Parathyroid adenoma (tissue), 2 donors: ENCODE measurements at regions not wholly inside any gene's neighbourhood (a gene's known extent, or its start where the extent isn't known, plus 50 kb on each side); places are given as distances from the start of the nearest gene placed in this dataset.

Source experiments
- H2AFZ ChIP-seq: fragments of 300-600 bp; sonication (generic); one replicate; pipeline ENCODE4 v1.7.0; 2017; ENCODE audit warnings: antibody characterized with exemption, mild to moderate bottlenecking
- H3K27ac ChIP-seq: fragments of 300-600 bp; sonication (generic); one replicate; pipeline ENCODE4 v1.7.0; 2017
- H3K27me3 ChIP-seq: fragments of 300-600 bp; sonication (generic); one replicate; pipeline ENCODE4 v1.7.0; 2017; ENCODE audit warnings: low read length; ENCODE audit not compliant: control insufficient read depth, insufficient read depth
- H3K36me3 ChIP-seq: fragments of 300-600 bp; sonication (generic); one replicate; pipeline ENCODE4 v1.7.0; 2017; ENCODE audit warnings: low read length; ENCODE audit not compliant: control insufficient read depth, insufficient read depth
- H3K4me1 ChIP-seq: fragments of 300-600 bp; sonication (generic); one replicate; pipeline ENCODE4 v1.7.0; 2017; ENCODE audit warnings: control low read depth
- H3K4me2 ChIP-seq: fragments of 300-600 bp; sonication (generic); one replicate; pipeline ENCODE4 v1.7.0; 2017; ENCODE audit warnings: low read length
- H3K4me3 ChIP-seq: fragments of 300-600 bp; sonication (generic); one replicate; pipeline ENCODE4 v1.7.0; 2017; ENCODE audit warnings: low read depth, low read length
- H3K79me2 ChIP-seq: fragments of 300-600 bp; sonication (generic); one replicate; pipeline ENCODE4 v1.7.0; 2017; ENCODE audit warnings: control low read depth
- H3K9ac ChIP-seq: fragments of 300-600 bp; sonication (generic); one replicate; pipeline ENCODE4 v1.7.0; 2017; ENCODE audit warnings: mild to moderate bottlenecking
- H3K9me3 ChIP-seq: fragments of 300-600 bp; sonication (generic); one replicate; pipeline ENCODE4 v1.7.0; 2017; ENCODE audit warnings: low read length; ENCODE audit not compliant: control insufficient read depth
- TF ChIP-seq, protein P1 (sequence below): fragments of 300-600 bp; sonication (generic); IDR thresholded peaks from one replicate; pipeline ENCODE4 v1.7.0; 2017; ENCODE audit warnings: antibody characterized with exemption, mild to moderate bottlenecking
- donor health status: primary hyperparathyroidism.

DNA sequence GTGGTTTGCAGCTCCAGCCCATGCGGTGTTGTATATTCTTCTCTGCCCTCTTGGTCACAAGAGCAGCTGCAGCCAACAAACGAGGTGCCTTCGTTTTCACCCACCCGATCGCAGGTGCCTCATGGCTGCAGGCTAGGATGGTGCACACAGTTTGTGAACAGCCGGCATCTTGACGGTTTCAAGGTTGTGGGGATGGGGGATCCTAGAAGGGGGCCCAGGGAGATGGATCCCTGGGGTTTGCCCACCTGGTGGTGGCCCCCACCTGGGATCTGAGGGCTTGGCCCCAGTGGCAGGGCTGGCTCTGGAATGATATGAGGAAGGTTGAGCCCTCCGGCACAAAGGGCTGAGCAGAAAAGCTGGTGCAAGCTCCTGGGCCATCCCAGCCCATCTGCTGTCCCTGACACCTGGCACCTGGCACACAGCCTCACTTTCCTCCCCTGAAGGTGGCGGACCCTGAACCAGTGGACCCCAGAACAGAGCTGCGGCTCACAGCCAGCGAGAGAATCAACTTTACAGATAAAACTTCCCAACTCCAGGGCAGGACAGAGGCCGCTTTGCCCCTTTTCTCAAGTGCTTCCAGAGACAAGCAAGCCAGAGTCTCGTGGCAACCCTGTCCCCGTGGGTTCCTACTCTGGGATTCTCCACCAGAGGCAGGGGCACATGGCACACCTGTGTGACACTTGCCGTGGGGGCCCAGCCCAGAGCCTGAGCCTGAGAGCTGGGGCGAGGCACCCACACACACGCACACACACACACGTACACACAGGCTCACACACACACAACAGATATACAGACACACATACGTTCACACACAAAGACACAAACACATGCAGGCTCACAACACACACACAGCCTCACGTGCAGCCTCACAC, 177.3 kb upstream of the PPP2R2D start:
- Histone ChIP-seq H3K4me1 (no peaks in the 10 kb centered on the region), H3K9ac (no peak overlapping the region), H3K79me2 (no peaks in the 10 kb centered on the region), H3K27me3 (no peaks in the 10 kb centered on the region), H3K4me3 (no peak overlapping the region), H3K4me2 (no peak overlapping the region), H2AFZ (no peak overlapping the region), H3K27ac (no peak overlapping the region), H3K36me3 (no peaks in the 10 kb centered on the region), H3K9me3 (no peaks in the 10 kb centered on the region)
- TF ChIP-seq, protein P1, sequence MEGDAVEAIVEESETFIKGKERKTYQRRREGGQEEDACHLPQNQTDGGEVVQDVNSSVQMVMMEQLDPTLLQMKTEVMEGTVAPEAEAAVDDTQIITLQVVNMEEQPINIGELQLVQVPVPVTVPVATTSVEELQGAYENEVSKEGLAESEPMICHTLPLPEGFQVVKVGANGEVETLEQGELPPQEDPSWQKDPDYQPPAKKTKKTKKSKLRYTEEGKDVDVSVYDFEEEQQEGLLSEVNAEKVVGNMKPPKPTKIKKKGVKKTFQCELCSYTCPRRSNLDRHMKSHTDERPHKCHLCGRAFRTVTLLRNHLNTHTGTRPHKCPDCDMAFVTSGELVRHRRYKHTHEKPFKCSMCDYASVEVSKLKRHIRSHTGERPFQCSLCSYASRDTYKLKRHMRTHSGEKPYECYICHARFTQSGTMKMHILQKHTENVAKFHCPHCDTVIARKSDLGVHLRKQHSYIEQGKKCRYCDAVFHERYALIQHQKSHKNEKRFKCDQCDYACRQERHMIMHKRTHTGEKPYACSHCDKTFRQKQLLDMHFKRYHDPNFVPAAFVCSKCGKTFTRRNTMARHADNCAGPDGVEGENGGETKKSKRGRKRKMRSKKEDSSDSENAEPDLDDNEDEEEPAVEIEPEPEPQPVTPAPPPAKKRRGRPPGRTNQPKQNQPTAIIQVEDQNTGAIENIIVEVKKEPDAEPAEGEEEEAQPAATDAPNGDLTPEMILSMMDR = no peak

DNA sequence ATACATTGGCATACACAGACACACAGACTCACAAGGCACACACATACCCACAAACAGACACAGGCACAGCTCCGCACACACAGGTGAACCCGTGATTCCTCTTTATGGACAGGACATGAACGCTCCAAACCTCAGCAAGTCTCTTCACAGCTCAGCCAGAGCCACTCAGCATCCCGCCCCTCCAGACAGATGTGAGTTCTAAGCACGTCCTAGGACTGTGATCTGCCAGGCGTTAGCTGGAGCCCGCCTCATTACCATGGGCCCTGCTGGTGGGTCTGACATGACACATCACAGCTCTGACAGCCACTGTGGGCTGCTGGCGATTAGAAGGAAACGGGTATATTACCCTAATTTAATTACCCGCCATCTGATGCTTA, 176.7 kb upstream of the PPP2R2D start:
- no peak overlapping the region for H2AFZ ChIP-seq
- no peak overlapping the region for H3K9ac ChIP-seq
- TF ChIP-seq, protein P1 = no peak
- H3K27me3 ChIP-seq = no peaks in the 10 kb centered on the region
- H3K4me1 ChIP-seq = no peaks in the 10 kb centered on the region
- no peaks in the 10 kb centered on the region for H3K79me2 ChIP-seq
- H3K36me3 ChIP-seq = no peaks in the 10 kb centered on the region
- H3K27ac ChIP-seq = no peak overlapping the region
- H3K4me3 ChIP-seq = no peak overlapping the region
- H3K4me2 ChIP-seq = no peak overlapping the region
- no peaks in the 10 kb centered on the region for H3K9me3 ChIP-seq

DNA sequence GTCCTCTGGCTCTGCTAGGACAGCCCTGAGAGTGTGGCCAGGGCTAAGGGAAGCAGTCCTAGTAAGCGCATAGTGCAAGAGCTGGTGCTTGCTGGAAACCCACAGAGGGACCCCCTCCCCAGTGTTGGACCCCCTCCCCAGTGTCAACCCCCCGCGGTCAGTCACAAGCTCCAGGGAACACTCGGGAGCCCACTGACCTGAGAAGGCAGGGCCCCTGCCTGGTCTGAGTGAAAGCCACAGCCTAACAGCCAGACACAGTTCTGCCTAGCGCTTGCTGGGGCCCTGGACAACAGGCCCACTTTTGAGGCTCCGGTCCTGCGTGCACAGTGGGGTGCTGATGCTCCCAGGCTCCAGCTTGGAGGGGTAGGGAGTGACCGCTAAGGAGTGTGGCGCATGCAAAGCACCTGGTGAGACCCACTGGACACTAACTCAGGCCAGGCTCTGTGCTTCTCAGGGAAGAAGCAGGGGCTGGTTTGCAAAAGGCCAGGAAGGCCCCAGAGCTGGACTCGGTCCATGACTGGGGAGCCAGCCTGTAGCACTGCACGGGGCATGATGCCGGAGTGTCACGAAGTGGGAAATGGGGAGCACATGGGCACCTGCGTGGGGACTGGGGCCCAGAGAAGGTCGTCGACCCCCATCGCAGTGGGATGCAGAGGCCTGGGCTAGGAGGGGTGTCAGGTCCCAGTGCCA, 175.8 kb upstream of the PPP2R2D start:
- Histone ChIP-seq H3K27me3 (no peaks in the 10 kb centered on the region), H2AFZ (no peak overlapping the region), H3K27ac (no peak overlapping the region), H3K4me3 (no peak overlapping the region), H3K4me2 (no peak overlapping the region), H3K9me3 (no peaks in the 10 kb centered on the region), H3K36me3 (no peaks in the 10 kb centered on the region), H3K4me1 (no peaks in the 10 kb centered on the region), H3K79me2 (no peaks in the 10 kb centered on the region), H3K9ac (no peak overlapping the region)
- TF ChIP-seq, protein P1 = no peak

DNA sequence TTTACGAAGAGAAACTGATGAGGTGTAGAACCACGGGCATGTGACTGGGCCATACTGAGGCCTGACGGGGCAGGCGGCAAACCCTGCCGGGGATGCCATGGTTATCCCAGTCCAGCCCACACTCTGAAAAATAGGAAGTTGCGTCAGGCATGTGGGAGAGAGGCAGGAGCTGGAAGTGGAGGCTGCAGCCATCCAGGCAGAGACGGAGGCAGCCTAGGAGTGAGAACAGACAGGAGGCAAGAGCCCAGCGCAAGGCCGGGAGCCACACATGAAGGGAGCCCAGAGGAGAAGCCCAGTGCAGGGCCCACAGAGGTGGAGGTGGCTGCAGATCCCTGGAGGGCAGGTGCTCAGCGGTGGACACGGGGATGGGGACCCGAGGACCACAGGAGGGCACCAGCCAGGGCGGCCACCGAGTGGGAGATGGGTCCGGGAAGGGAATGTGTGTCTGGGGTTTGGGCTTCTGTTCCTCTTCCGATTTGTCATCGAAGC, 175.2 kb upstream of the PPP2R2D start:
- no peak overlapping the region for H3K9ac ChIP-seq
- TF ChIP-seq, protein P1 = no peak
- no peak overlapping the region for H3K4me3 ChIP-seq
- H3K27ac ChIP-seq = no peak overlapping the region
- no peaks in the 10 kb centered on the region for H3K4me1 ChIP-seq
- no peaks in the 10 kb centered on the region for H3K36me3 ChIP-seq
- H3K27me3 ChIP-seq = no peaks in the 10 kb centered on the region
- H3K79me2 ChIP-seq = no peaks in the 10 kb centered on the region
- no peak overlapping the region for H2AFZ ChIP-seq
- H3K9me3 ChIP-seq = no peaks in the 10 kb centered on the region
- H3K4me2 ChIP-seq = no peak overlapping the region
